Ascending aorta (tissue), 2 donors: ENCODE measurements at regions not wholly inside any gene's neighbourhood (a gene's known extent, or its start where the extent isn't known, plus 50 kb on each side); places are given as distances from the start of the nearest gene placed in this dataset.

ENCODE experiments used
- DNase-seq, 2 donors: peaks; one replicate each; pipeline ENCODE4 v3.0.0-alpha.2; 2019; ENCODE audit warnings: low spot score in 2 of 2
- H3K27ac ChIP-seq, 2 donors: fragments of 200-600 bp; sonication (generic); one replicate each; pipeline ENCODE4 v1.5.1; 2016 to 2017; ENCODE audit warnings: mild to moderate bottlenecking in 1 of 2
- H3K27me3 ChIP-seq: fragments of 200-600 bp; sonication (generic); one replicate; pipeline ENCODE4 v1.5.1; 2017
- H3K36me3 ChIP-seq, 2 donors: fragments of 200-600 bp; sonication (generic); one replicate each; pipeline ENCODE4 v1.5.1; 2016
- H3K4me1 ChIP-seq, 2 donors: fragments of 200-600 bp; sonication (generic); one replicate each; pipeline ENCODE4 v1.5.1; 2016 to 2017; ENCODE audit warnings: mild to moderate bottlenecking in 1 of 2
- H3K4me3 ChIP-seq, 2 donors: fragments of 200-600 bp; sonication (generic); one replicate each; pipeline ENCODE4 v1.5.1; 2016 to 2017; ENCODE audit warnings: mild to moderate bottlenecking in 1 of 2
- H3K9me3 ChIP-seq, 2 donors: fragments of 200-600 bp; sonication (generic); one replicate each; pipeline ENCODE4 v1.5.1; 2016
- CTCF ChIP-seq, 3 experiments: fragments of 200-600 bp in 2 of 3; fragments of 450-650 bp in 1 of 3; sonication (generic) in 2 of 3; IDR thresholded peaks; one replicate each; pipeline ENCODE4 v1.5.1; 2016 to 2019; ENCODE audit warnings: antibody characterized with exemption in 3 of 3, mild to moderate bottlenecking in 1 of 3, moderate library complexity in 1 of 3
- intact Hi-C: fragments of 100-400 bp; cut with DNase I; formaldehyde crosslinking; loops from one replicate; pipeline ENCODE4 v1.15.1; 2023

GRCh38 chr10:123611876-123612275 lies 54.3 kb upstream of the GPR26 start:
- H3K27ac ChIP-seq = no peak overlapping the region
- no peak for DNase-seq
- TF ChIP-seq CTCF (IDR thresholded peaks at IDR 0.05) = no peak
- intact Hi-C loops = no loop called here
- H3K4me1 ChIP-seq = no peaks in the 10 kb centered on the region
- no peaks in the 10 kb centered on the region for H3K27me3 ChIP-seq
- no peaks in the 10 kb centered on the region for H3K9me3 ChIP-seq
- H3K36me3 ChIP-seq = no peaks in the 10 kb centered on the region
- no peak overlapping the region for H3K4me3 ChIP-seq

DNA sequence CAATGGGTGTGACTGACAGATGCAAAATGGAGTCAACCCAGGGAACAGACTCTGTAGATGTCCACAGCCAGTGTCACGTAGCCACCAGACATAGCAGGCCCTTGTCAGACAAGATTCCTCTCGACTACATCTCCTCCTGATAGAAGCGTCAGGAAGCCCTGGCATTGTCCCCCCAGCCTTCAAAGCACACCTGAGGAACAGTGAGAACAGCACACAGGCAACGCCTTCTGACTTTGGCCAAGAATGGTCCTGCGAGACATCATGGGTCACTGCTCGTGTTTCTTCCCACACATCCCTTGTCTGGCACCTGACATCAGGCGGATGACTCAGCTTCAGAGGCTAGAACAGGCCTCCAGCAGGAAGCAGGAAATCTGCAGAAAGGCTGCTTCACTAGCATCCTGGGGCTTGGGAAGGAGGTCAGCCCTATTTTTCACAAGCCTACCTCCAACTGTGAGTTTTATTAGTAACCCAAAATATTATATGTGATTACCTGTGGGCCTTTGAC lies 52.8 kb upstream of the GPR26 start:
- Histone ChIP-seq H3K4me3 (no peak overlapping the region), H3K4me1 (no peaks in the 10 kb centered on the region), H3K27me3 (no peaks in the 10 kb centered on the region), H3K9me3 (no peaks in the 10 kb centered on the region), H3K27ac (no peak overlapping the region), H3K36me3 (no peaks in the 10 kb centered on the region)
- DNase-seq = no peak
- no peak for TF ChIP-seq CTCF (IDR thresholded peaks at IDR 0.05)
- intact Hi-C loops = no loop called here

DNA sequence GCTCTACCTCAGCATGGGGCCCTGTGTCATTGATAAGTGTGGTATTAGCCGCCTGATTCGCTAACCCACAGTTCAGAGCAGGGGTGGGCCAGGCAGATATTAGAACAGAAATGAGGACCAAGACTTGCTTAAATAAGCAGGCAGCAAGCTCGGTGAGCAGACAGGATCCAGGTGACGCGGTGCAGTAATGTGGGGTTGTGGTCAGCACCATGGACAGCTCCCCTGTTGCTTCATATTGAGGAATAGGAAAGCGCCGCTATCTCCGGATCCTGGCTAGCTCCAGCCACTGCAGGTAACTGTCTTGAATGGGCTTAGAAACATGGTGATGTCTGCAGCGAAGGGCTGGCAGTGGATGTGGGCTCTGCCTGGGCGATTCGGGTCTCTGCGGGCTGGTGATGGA lies 51.3 kb upstream of the GPR26 start:
- Histone ChIP-seq H3K27ac (no peak overlapping the region), H3K9me3 (no peaks in the 10 kb centered on the region), H3K27me3 (no peaks in the 10 kb centered on the region), H3K4me3 (no peak overlapping the region), H3K36me3 (no peaks in the 10 kb centered on the region), H3K4me1 (no peaks in the 10 kb centered on the region)
- TF ChIP-seq CTCF (IDR thresholded peaks at IDR 0.05) = no peak
- no peak for DNase-seq
- intact Hi-C loops = no loop called here
